H1 (cell line): ENCODE measurements at regions not wholly inside any gene's neighbourhood (a gene's known extent, or its start where the extent isn't known, plus 50 kb on each side); places are given as distances from the start of the nearest gene placed in this dataset.

Source experiments
- CTCF ChIA-PET: fragments of 300-600 bp; sonication (Branson Sonifier 250); formaldehyde crosslinking; loops from one replicate; lab custom pipeline; 2021; ENCODE audit not compliant: partially characterized antibody; lab: Charles Lee
- POLR2A ChIA-PET: fragments of 300-600 bp; sonication (Branson Sonifier 250); formaldehyde crosslinking; loops from one replicate; lab custom pipeline; 2021; ENCODE audit warnings: inconsistent platforms; ENCODE audit not compliant: partially characterized antibody; lab: Charles Lee
- DNase-seq, 2 experiments: peaks; one replicate each; pipeline versions ENCODE4 v3.0.0 to v3.0.0-alpha.2; 2010 to 2022; ENCODE audit warnings: low spot score in 2 of 2, low read depth in 1 of 2, mixed read lengths in 1 of 2
- FAIRE-seq: peaks from 2 replicates; lab custom pipeline; 2011; peaks lifted over from hg19 to GRCh38; lab: Jason Lieb, UNC
- H2AFZ ChIP-seq: 2 replicates; pipeline ENCODE4 v1.8.1; 2012; ENCODE audit warnings: low read length, inconsistent platforms
- H2AK5ac ChIP-seq: 2 replicates; pipeline ENCODE4 v1.6.1; 2013; ENCODE audit warnings: low read depth, low read length
- H2BK120ac ChIP-seq: replicated peaks from 2 replicates; pipeline ENCODE3; 2013; ENCODE audit warnings: low read depth, low read length, inconsistent platforms
- H2BK12ac ChIP-seq: 2 replicates; pipeline ENCODE4 v1.6.1; 2013; ENCODE audit warnings: low read depth, low read length
- H2BK15ac ChIP-seq: 2 replicates; pipeline ENCODE4 v1.6.1; 2013; ENCODE audit warnings: low read length
- H2BK20ac ChIP-seq: 2 replicates; pipeline ENCODE4 v1.6.1; 2013; ENCODE audit warnings: low read length
- H2BK5ac ChIP-seq: 2 replicates; pipeline ENCODE4 v1.6.1; 2013; ENCODE audit warnings: low read depth, low read length
- H3K14ac ChIP-seq: 2 replicates; pipeline ENCODE4 v1.6.1; 2013; ENCODE audit warnings: inconsistent platforms; ENCODE audit not compliant: insufficient read length
- H3K18ac ChIP-seq: 2 replicates; pipeline ENCODE4 v1.6.1; 2013; ENCODE audit warnings: low read length; ENCODE audit errors: extremely low read depth
- H3K23ac ChIP-seq: 2 replicates; pipeline ENCODE4 v1.6.1; 2013; ENCODE audit warnings: inconsistent platforms; ENCODE audit not compliant: insufficient read length
- H3K23me2 ChIP-seq: 2 replicates; pipeline ENCODE4 v1.6.1; 2013; ENCODE audit warnings: low read depth, low read length
- H3K27ac ChIP-seq: 2 replicates; pipeline ENCODE4 v1.6.1; 2011; ENCODE audit warnings: low read depth, low read length, inconsistent platforms
- H3K27me3 ChIP-seq, 4 experiments: replicated peaks in 1 of 4; 1 replicate in 1 of 4; 2 replicates in 3 of 4; pipeline versions ENCODE4 v1.6.1 to v1.8.1; 2011 to 2013; ENCODE audit warnings: low read length in 3 of 4, mild to moderate bottlenecking in 3 of 4, inconsistent platforms in 2 of 4, mixed read lengths in 2 of 4, moderate library complexity in 1 of 4; ENCODE audit not compliant: control insufficient read depth in 3 of 4, insufficient read depth in 3 of 4; ENCODE audit errors: extremely low read depth in 1 of 4
- H3K36me3 ChIP-seq, 4 experiments: 2 replicates each; pipeline versions ENCODE4 v1.6.1 to v1.8.1; 2011 to 2013; ENCODE audit warnings: mild to moderate bottlenecking in 4 of 4, low read length in 3 of 4, moderate library complexity in 2 of 4, control low read depth in 1 of 4, inconsistent platforms in 1 of 4; ENCODE audit not compliant: insufficient read depth in 4 of 4, control insufficient read depth in 2 of 4
- H3K4ac ChIP-seq: replicated peaks from 2 replicates; pipeline ENCODE3; 2013; ENCODE audit warnings: low read length, low read depth, mixed read lengths, inconsistent platforms; ENCODE audit not compliant: insufficient read length
- H3K4me1 ChIP-seq, 4 experiments: replicated peaks in 1 of 4; 1 replicate in 1 of 4; 2 replicates in 3 of 4; pipeline versions ENCODE4 v1.6.1 to v1.8.1; 2011 to 2013; ENCODE audit warnings: low read length in 3 of 4, inconsistent platforms in 2 of 4, mixed read lengths in 1 of 4; ENCODE audit not compliant: insufficient read depth in 4 of 4, control insufficient read depth in 3 of 4
- H3K4me2 ChIP-seq, 2 experiments: 2 replicates each; pipeline versions ENCODE4 v1.6.1 to v1.8.1; 2011 to 2013; ENCODE audit warnings: low read depth in 2 of 2, low read length in 2 of 2, control low read depth in 1 of 2, inconsistent platforms in 1 of 2, mild to moderate bottlenecking in 1 of 2; ENCODE audit not compliant: insufficient read depth in 1 of 2
- H3K4me3 ChIP-seq, 4 experiments: fragments of 200-600, 300-600 bp in 1 of 4; sonication (generic), shearing (Covaris generic), sonication (Bioruptor Twin) in 1 of 4; 2 replicates each; pipeline versions ENCODE4 v1.5.1 to v1.8.1; 2011 to 2016; ENCODE audit warnings: low read length in 4 of 4, low read depth in 3 of 4, control low read depth in 2 of 4, inconsistent platforms in 2 of 4, mild to moderate bottlenecking in 2 of 4, mixed read lengths in 1 of 4, moderate library complexity in 1 of 4; ENCODE audit not compliant: insufficient read depth in 2 of 4; ENCODE audit errors: extremely low read depth in 1 of 4
- H3K56ac ChIP-seq: replicated peaks from 2 replicates; pipeline ENCODE3; 2013; ENCODE audit warnings: low read depth, mild to moderate bottlenecking, mixed read lengths, low read length, inconsistent platforms; ENCODE audit not compliant: insufficient read length
- H3K79me1 ChIP-seq: 2 replicates; pipeline ENCODE4 v1.6.1; 2013; ENCODE audit warnings: low read depth, low read length, control low read depth
- H3K79me2 ChIP-seq, 2 experiments: 2 replicates each; pipeline versions ENCODE4 v1.6.1 to v1.8.1; 2012 to 2013; ENCODE audit warnings: low read length in 2 of 2, mild to moderate bottlenecking in 2 of 2, inconsistent platforms in 1 of 2; ENCODE audit not compliant: insufficient read depth in 2 of 2, control insufficient read depth in 1 of 2
- H3K9ac ChIP-seq, 4 experiments: replicated peaks in 1 of 4; 1 replicate in 1 of 4; 2 replicates in 3 of 4; pipeline versions ENCODE4 v1.6.1 to v1.8.1; 2011 to 2013; ENCODE audit warnings: low read depth in 3 of 4, low read length in 3 of 4, control low read depth in 2 of 4, mild to moderate bottlenecking in 2 of 4, moderate library complexity in 2 of 4, inconsistent platforms in 1 of 4; ENCODE audit errors: extremely low read depth in 1 of 4
- H3K9me3 ChIP-seq, 2 experiments: 2 replicates each; pipeline versions ENCODE4 v1.6.1 to v1.8.1; 2012 to 2013; ENCODE audit warnings: mild to moderate bottlenecking in 2 of 2, moderate library complexity in 2 of 2, control low read depth in 1 of 2, inconsistent platforms in 1 of 2, low read depth in 1 of 2, low read length in 1 of 2, mixed read lengths in 1 of 2; ENCODE audit not compliant: insufficient read depth in 2 of 2
- H4K20me1 ChIP-seq, 2 experiments: replicated peaks in 1 of 2; 2 replicates each; pipeline versions ENCODE3 to v1.8.1; 2011 to 2013; ENCODE audit warnings: inconsistent platforms in 2 of 2, low read length in 2 of 2, mild to moderate bottlenecking in 1 of 2; ENCODE audit not compliant: insufficient read depth in 2 of 2, control insufficient read depth in 1 of 2
- H4K5ac ChIP-seq: 2 replicates; pipeline ENCODE4 v1.6.1; 2013; ENCODE audit warnings: low read length, low read depth, mixed read lengths, inconsistent platforms; ENCODE audit not compliant: insufficient read length
- H4K8ac ChIP-seq: 2 replicates; pipeline ENCODE4 v1.8.0; 2013; ENCODE audit warnings: mild to moderate bottlenecking, moderate library complexity, low read length, inconsistent platforms; ENCODE audit not compliant: insufficient read depth; ENCODE audit errors: extremely low read depth
- H4K91ac ChIP-seq: replicated peaks from 2 replicates; pipeline ENCODE3; 2013; ENCODE audit warnings: low read length, mixed read lengths, inconsistent platforms; ENCODE audit not compliant: insufficient read length
- BRCA1 ChIP-seq: IDR thresholded peaks from 2 replicates; pipeline ENCODE4 v1.6.1; 2012; ENCODE audit warnings: low read depth, low read length, improper control_type of control experiment
- CBX5 ChIP-seq: fragments of 300-800, 300-1000 bp; sonication (generic); IDR thresholded peaks from 2 replicates; pipeline ENCODE4 v1.7.1; 2016; ENCODE audit warnings: antibody characterized with exemption, low read length, low read depth
- CBX8 ChIP-seq: fragments of 300-800, 300-1000 bp; sonication (generic); IDR thresholded peaks from 2 replicates; pipeline ENCODE4 v1.7.1; 2016; ENCODE audit warnings: low read depth, low read length, borderline replicate concordance
- E2F6 ChIP-seq: IDR thresholded peaks from 2 replicates; pipeline ENCODE4 v1.6.1; 2012; ENCODE audit warnings: inconsistent platforms
- HDAC6 ChIP-seq: IDR thresholded peaks from one replicate; pipeline ENCODE4 v1.7.1; 2012; ENCODE audit warnings: low read depth, mild to moderate bottlenecking, inconsistent platforms, low read length, moderate library complexity
- KDM5A ChIP-seq: fragments of 200-600 bp; IDR thresholded peaks from 2 replicates; pipeline ENCODE4 v1.7.1; 2012; ENCODE audit warnings: mild to moderate bottlenecking, low read length, inconsistent platforms, mixed read lengths
- POLR2AphosphoS5 ChIP-seq: IDR thresholded peaks from 2 replicates; pipeline ENCODE4 v1.6.1; 2011; ENCODE audit warnings: low read depth, low read length
- SIN3A ChIP-seq, 2 experiments: IDR thresholded peaks in 1 of 2; conservative IDR thresholded peaks in 1 of 2; 2 replicates each; pipeline ENCODE4 v1.6.1; 2011 to 2012; ENCODE audit warnings: low read length in 2 of 2, improper control_type of control experiment in 1 of 2, low read depth in 1 of 2, mild to moderate bottlenecking in 1 of 2
- whole genome bisulfite sequencing, 2 experiments: shearing (Covaris generic) in 1 of 2; methylation state at CpG; one replicate each; pipeline versions ENCODE4 v1.1.6 to v1.1.7; 2013 to 2015; ENCODE audit warnings: low lambda C conversion rate in 2 of 2, mixed read lengths in 2 of 2, inconsistent platforms in 1 of 2, low coverage in 1 of 2, missing lambda C conversion rate in 1 of 2; ENCODE audit not compliant: insufficient replicate concordance in 2 of 2, insufficient coverage in 1 of 2, insufficient read length in 1 of 2; ENCODE audit errors: extremely low coverage in 1 of 2, missing lambda C conversion rate in 1 of 2; 5-methylcytosine and 5-hydroxymethylcytosine counted together

- CTCF ChIA-PET, result interaction anchor here (1.5 kb wide), 1 partner anchor 23 kb away, joined by 6 read pairs; no protein-coding TSS in a partner anchor
- Histone ChIP-seq H3K27me3 (no peaks in the 10 kb centered on the region), H3K36me3 (no peaks in the 10 kb centered on the region), H2BK5ac (no peak overlapping the region), H3K79me1 (no peaks in the 10 kb centered on the region), H4K91ac (no peak overlapping the region), H2BK120ac (no peak overlapping the region), H4K5ac (no peak overlapping the region), H2BK15ac (no peak overlapping the region), H2AFZ (no peak overlapping the region), H3K27ac (no peak overlapping the region), H3K14ac (no peak overlapping the region), H3K9me3 (no peaks in the 10 kb centered on the region), H4K8ac (no peak overlapping the region), H3K4me1 (no peaks in the 10 kb centered on the region), H2BK12ac (no peak overlapping the region), H3K56ac (no peak overlapping the region), H3K79me2 (no peaks in the 10 kb centered on the region), H2AK5ac (no peak overlapping the region), H2BK20ac (no peak overlapping the region), H3K23me2 (no peaks in the 10 kb centered on the region), H3K9ac (no peak overlapping the region), H3K18ac (no peak overlapping the region), H3K23ac (no peak overlapping the region), H3K4me3 (no peak overlapping the region), H3K4ac (no peak overlapping the region), H3K4me2 (no peak overlapping the region), H4K20me1 (no peaks in the 10 kb centered on the region)
- WGBS, 2 experiments, result 92% methylated on average over 2 of the region's 2 CpGs; no CpG with 5 or more reads in 1 of the 2 experiments
- DNase-seq (no peak), FAIRE-seq (no peak)
- POLR2A ChIA-PET, result no interaction called here
- no peak for TF ChIP-seq HDAC6
- no peak for TF ChIP-seq E2F6
- no peak for TF ChIP-seq SIN3A (conservative IDR thresholded peaks at IDR 0.05 in 1 of 2, IDR thresholded peaks at IDR 0.05 in 1 of 2; ENCODE audit: low read depth in 1 of 2, low read length in 2 of 2)
- no peak for TF ChIP-seq KDM5A
- no peak for TF ChIP-seq CBX8
- TF ChIP-seq POLR2AphosphoS5, result no peak
- TF ChIP-seq BRCA1, result no peak
- TF ChIP-seq CBX5, result no peak
These were observed 168.7 kb upstream of the FST start for GRCh38 chr5:53311681-53312080.
